ENCODE measurements at regions not wholly inside any gene's neighbourhood (a gene's known extent, or its start where the extent isn't known, plus 50 kb on each side); places are given as distances from the start of the nearest gene placed in this dataset.

DNA sequence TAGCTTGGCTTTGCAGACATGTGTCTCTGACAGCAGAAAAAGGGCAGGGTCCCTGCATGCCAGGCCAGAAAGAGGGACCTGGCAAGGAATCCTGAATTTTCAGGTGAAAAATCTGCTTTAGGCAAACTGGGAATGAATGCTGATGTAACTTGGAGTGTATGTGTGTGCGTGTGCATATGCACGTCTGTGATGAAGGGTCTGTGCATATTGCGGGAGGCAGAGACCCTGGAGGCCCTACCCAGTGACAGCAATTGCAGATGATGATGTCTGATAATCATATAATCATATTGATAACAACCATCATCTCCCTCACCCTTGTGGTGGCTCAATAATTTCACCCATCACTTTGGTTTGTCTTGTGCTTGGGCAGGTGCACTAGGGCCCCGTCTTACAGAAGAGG lies 80.7 kb upstream of the SDK2 start:
- TF ChIP-seq, protein P1, sequence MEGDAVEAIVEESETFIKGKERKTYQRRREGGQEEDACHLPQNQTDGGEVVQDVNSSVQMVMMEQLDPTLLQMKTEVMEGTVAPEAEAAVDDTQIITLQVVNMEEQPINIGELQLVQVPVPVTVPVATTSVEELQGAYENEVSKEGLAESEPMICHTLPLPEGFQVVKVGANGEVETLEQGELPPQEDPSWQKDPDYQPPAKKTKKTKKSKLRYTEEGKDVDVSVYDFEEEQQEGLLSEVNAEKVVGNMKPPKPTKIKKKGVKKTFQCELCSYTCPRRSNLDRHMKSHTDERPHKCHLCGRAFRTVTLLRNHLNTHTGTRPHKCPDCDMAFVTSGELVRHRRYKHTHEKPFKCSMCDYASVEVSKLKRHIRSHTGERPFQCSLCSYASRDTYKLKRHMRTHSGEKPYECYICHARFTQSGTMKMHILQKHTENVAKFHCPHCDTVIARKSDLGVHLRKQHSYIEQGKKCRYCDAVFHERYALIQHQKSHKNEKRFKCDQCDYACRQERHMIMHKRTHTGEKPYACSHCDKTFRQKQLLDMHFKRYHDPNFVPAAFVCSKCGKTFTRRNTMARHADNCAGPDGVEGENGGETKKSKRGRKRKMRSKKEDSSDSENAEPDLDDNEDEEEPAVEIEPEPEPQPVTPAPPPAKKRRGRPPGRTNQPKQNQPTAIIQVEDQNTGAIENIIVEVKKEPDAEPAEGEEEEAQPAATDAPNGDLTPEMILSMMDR (IDR thresholded peaks at IDR 0.05; ENCODE audit: control extremely low read depth in 1 of 3, insufficient read depth in 1 of 3, low read depth in 1 of 3, low read length in 3 of 3) = no peak
- TF ChIP-seq EZH2 (IDR thresholded peaks at IDR 0.05; ENCODE audit: low read depth, low read length, severe bottlenecking) (no peak), POLR2A (IDR thresholded peaks at IDR 0.05; ENCODE audit: control extremely low read depth in 1 of 2, low read depth in 2 of 2, low read length in 2 of 2) (no peak), RNF2 (IDR thresholded peaks at IDR 0.05; ENCODE audit: borderline replicate concordance, low read depth, low read length, missing control alignments, poor library complexity, severe bottlenecking) (no peak), HDAC2 (IDR thresholded peaks at IDR 0.05; ENCODE audit: borderline replicate concordance in 1 of 2, low read depth in 2 of 2, low read length in 2 of 2) (no peak), BRCA1 (IDR thresholded peaks at IDR 0.05; ENCODE audit: low read depth, low read length) (no peak), RFX5 (IDR thresholded peaks at IDR 0.05; ENCODE audit: borderline replicate concordance, low read depth, low read length) (no peak), EGR1 (IDR thresholded peaks at IDR 0.05; ENCODE audit: borderline replicate concordance, low read depth, low read length) (no peak), SRF (IDR thresholded peaks at IDR 0.05; ENCODE audit: low read depth, low read length) (no peak), MAFK (IDR thresholded peaks at IDR 0.05; ENCODE audit: low read depth, low read length) (no peak), GABPA (IDR thresholded peaks at IDR 0.05; ENCODE audit: borderline replicate concordance, insufficient read depth, low read length) (no peak), CEBPB (IDR thresholded peaks at IDR 0.05; ENCODE audit: low read depth, low read length) (no peak)
- TF ChIP-seq, protein P2, sequence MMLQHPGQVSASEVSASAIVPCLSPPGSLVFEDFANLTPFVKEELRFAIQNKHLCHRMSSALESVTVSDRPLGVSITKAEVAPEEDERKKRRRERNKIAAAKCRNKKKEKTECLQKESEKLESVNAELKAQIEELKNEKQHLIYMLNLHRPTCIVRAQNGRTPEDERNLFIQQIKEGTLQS (IDR thresholded peaks at IDR 0.05; ENCODE audit: insufficient read depth, low read depth, low read length) = no peak
- TF ChIP-seq, protein P3, sequence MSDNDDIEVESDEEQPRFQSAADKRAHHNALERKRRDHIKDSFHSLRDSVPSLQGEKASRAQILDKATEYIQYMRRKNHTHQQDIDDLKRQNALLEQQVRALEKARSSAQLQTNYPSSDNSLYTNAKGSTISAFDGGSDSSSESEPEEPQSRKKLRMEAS (IDR thresholded peaks at IDR 0.05) = no peak
